Astrocyte (in vitro differentiated cells and primary cell): ENCODE measurements at regions not wholly inside any gene's neighbourhood (a gene's known extent, or its start where the extent isn't known, plus 50 kb on each side); places are given as distances from the start of the nearest gene placed in this dataset.

ENCODE experiments used
- DNase-seq: peaks from one replicate; pipeline ENCODE4 v3.0.0-alpha.2; 2010; ENCODE audit warnings: low read depth
- FAIRE-seq: peaks from 2 replicates; lab custom pipeline; 2011; peaks lifted over from hg19 to GRCh38; lab: Jason Lieb, UNC
- H2AFZ ChIP-seq: 2 replicates; pipeline ENCODE4 v1.6.0; 2012; ENCODE audit warnings: low read depth, low read length, inconsistent platforms
- H3K27ac ChIP-seq: 2 replicates; pipeline ENCODE4 v1.5.1; 2011; ENCODE audit warnings: low read depth, low read length, inconsistent platforms
- H3K27me3 ChIP-seq: 2 replicates; pipeline ENCODE4 v1.6.0; 2011; ENCODE audit warnings: low read length, inconsistent platforms; ENCODE audit not compliant: insufficient read depth
- H3K36me3 ChIP-seq: 2 replicates; pipeline ENCODE4 v1.5.1; 2011; ENCODE audit warnings: low read length, inconsistent platforms; ENCODE audit not compliant: insufficient read depth
- H3K4me1 ChIP-seq: 2 replicates; pipeline ENCODE4 v1.5.1; 2011; ENCODE audit warnings: low read length, inconsistent platforms; ENCODE audit not compliant: insufficient read depth
- H3K4me2 ChIP-seq: 2 replicates; pipeline ENCODE4 v1.6.0; 2012; ENCODE audit warnings: low read length, inconsistent platforms
- H3K4me3 ChIP-seq: 2 replicates; pipeline ENCODE4 v1.5.1; 2011; ENCODE audit warnings: low read depth, mild to moderate bottlenecking, low read length, inconsistent platforms; ENCODE audit not compliant: insufficient read depth
- H3K79me2 ChIP-seq: 2 replicates; pipeline ENCODE4 v1.6.0; 2012; ENCODE audit warnings: mild to moderate bottlenecking, low read length, inconsistent platforms; ENCODE audit not compliant: insufficient read depth
- H3K9ac ChIP-seq: 2 replicates; pipeline ENCODE4 v1.6.0; 2012; ENCODE audit warnings: mild to moderate bottlenecking, low read length, inconsistent platforms
- H3K9me3 ChIP-seq: 2 replicates; pipeline ENCODE4 v1.5.1; 2012; ENCODE audit warnings: low read depth, mild to moderate bottlenecking, low read length, inconsistent platforms; ENCODE audit not compliant: insufficient read depth
- H4K20me1 ChIP-seq: 2 replicates; pipeline ENCODE4 v1.6.0; 2012; ENCODE audit warnings: low read length, inconsistent platforms; ENCODE audit not compliant: insufficient read depth
- H3K27ac Mint-ChIP-seq: one replicate; pipeline ENCODE4 v1.8.0; 2021; ENCODE audit warnings: mild to moderate bottlenecking, mixed read lengths; ENCODE audit not compliant: unreplicated experiment
- H3K27me3 Mint-ChIP-seq: one replicate; pipeline ENCODE4 v1.8.0; 2021; ENCODE audit warnings: low read depth, mixed read lengths; ENCODE audit not compliant: unreplicated experiment
- H3K36me3 Mint-ChIP-seq: one replicate; pipeline ENCODE4 v1.8.0; 2021; ENCODE audit warnings: low read depth, mixed read lengths; ENCODE audit not compliant: unreplicated experiment
- H3K4me1 Mint-ChIP-seq: one replicate; pipeline ENCODE4 v1.8.0; 2021; ENCODE audit warnings: low read depth, mixed read lengths; ENCODE audit not compliant: unreplicated experiment
- H3K4me3 Mint-ChIP-seq: one replicate; pipeline ENCODE4 v1.8.0; 2021; ENCODE audit warnings: mild to moderate bottlenecking, moderate library complexity, mixed read lengths; ENCODE audit not compliant: unreplicated experiment
- H3K9me3 Mint-ChIP-seq: one replicate; pipeline ENCODE4 v1.8.0; 2021; ENCODE audit warnings: mild to moderate bottlenecking, mixed read lengths; ENCODE audit not compliant: unreplicated experiment
- CTCF ChIP-seq: IDR thresholded peaks from 2 replicates; pipeline ENCODE4 v1.5.1; 2011; ENCODE audit warnings: low read depth, mild to moderate bottlenecking, inconsistent platforms, low read length, moderate library complexity; ENCODE audit not compliant: insufficient read depth
- EZH2 ChIP-seq: IDR thresholded peaks from 2 replicates; pipeline ENCODE4 v1.6.1; 2012; ENCODE audit warnings: mild to moderate bottlenecking, low read length, inconsistent platforms; ENCODE audit not compliant: insufficient read depth

DNA sequence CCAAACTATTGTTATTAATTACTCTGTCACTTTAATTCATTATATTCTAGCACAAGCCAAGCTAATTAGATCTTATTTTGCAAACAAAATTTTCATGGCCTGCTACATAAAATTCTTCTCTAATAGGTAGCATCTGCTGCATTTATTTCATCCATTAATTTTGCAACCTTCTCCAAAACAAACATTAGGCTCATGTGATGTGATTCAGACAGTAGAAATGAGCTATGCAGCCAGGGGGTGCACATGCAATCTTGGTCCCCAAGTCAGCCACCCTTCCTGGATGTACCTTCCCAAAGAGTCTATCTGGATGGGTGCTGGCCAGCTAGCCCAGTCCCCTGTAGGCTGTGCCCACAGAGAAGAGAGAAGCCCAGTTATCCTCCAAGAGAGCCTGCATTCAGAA lies 242.1 kb upstream of the OSR1 start:
- Histone ChIP-seq H2AFZ (no peak overlapping the region), H3K27me3 (peaks cover 4% of the 10 kb centered on the region), H3K9ac (no peak overlapping the region), H3K4me3 (no peak overlapping the region), H4K20me1 (no peaks in the 10 kb centered on the region), H3K79me2 (no peaks in the 10 kb centered on the region), H3K27ac (no peak overlapping the region), H3K36me3 (no peaks in the 10 kb centered on the region), H3K4me2 (no peak overlapping the region), H3K4me1 (no peaks in the 10 kb centered on the region), H3K9me3 (no peaks in the 10 kb centered on the region)
- no peak for DNase-seq
- Mint-ChIP-seq H3K4me1 (peaks cover 2% of the 10 kb centered on the region), H3K27me3 (peaks cover 4% of the 10 kb centered on the region), H3K9me3 (peaks cover 5% of the 10 kb centered on the region), H3K27ac (no peak overlapping the region), H3K36me3 (no peaks in the 10 kb centered on the region), H3K4me3 (no peak overlapping the region)
- TF ChIP-seq EZH2: no peak
- no peak for TF ChIP-seq CTCF
- no peak for FAIRE-seq

DNA sequence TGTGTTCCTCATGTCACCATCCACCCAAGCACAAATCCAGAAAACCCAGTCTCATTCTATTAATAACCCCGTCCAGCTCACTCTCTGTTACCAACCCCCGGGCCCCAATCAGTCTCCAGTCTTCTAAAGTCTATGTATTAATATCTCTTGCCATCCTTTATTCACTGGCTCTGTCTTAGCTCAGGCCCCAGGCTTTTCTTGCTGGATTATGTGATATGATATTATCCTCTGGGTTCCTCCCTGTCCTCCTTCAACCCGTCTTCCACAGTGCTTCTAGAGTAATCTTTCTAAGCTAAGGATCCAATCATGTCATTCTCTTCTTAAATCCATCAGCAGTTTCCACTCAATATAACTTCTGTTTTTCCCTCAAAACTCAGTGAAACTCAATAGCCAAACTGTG lies 240.5 kb upstream of the OSR1 start:
- TF ChIP-seq EZH2 (no peak), CTCF (no peak)
- Mint-ChIP-seq H3K9me3 (peaks cover 2% of the 10 kb centered on the region), H3K36me3 (no peaks in the 10 kb centered on the region), H3K4me1 (peaks cover 2% of the 10 kb centered on the region), H3K27me3 (peaks cover 4% of the 10 kb centered on the region), H3K4me3 (no peak overlapping the region), H3K27ac (no peak overlapping the region)
- peaks cover 4% of the 10 kb centered on the region for H3K27me3 ChIP-seq
- no peak for DNase-seq
- no peaks in the 10 kb centered on the region for H3K36me3 ChIP-seq
- no peaks in the 10 kb centered on the region for H4K20me1 ChIP-seq
- no peaks in the 10 kb centered on the region for H3K9me3 ChIP-seq
- H3K9ac ChIP-seq: no peak overlapping the region
- H2AFZ ChIP-seq: no peak overlapping the region
- FAIRE-seq: no peak
- no peak overlapping the region for H3K4me3 ChIP-seq
- no peaks in the 10 kb centered on the region for H3K4me1 ChIP-seq
- no peak overlapping the region for H3K4me2 ChIP-seq
- H3K27ac ChIP-seq: no peak overlapping the region
- H3K79me2 ChIP-seq: no peaks in the 10 kb centered on the region

- FAIRE-seq: no peak
- H3K4me1 ChIP-seq: no peaks in the 10 kb centered on the region
- no peak overlapping the region for H3K9ac ChIP-seq
- TF ChIP-seq EZH2: no peak
- TF ChIP-seq CTCF: no peak
- no peak overlapping the region for H3K27ac ChIP-seq
- H3K4me3 ChIP-seq: no peak overlapping the region
- Mint-ChIP-seq H3K36me3 (no peaks in the 10 kb centered on the region), H3K27ac (no peak overlapping the region), H3K27me3 (no peaks in the 10 kb centered on the region), H3K4me3 (no peak overlapping the region), H3K4me1 (no peaks in the 10 kb centered on the region), H3K9me3 (peaks cover 1% of the 10 kb centered on the region)
- no peak overlapping the region for H2AFZ ChIP-seq
- H3K4me2 ChIP-seq: no peak overlapping the region
- no peaks in the 10 kb centered on the region for H4K20me1 ChIP-seq
- H3K27me3 ChIP-seq: no peaks in the 10 kb centered on the region
- H3K9me3 ChIP-seq: no peaks in the 10 kb centered on the region
- no peak for DNase-seq
- H3K79me2 ChIP-seq: no peaks in the 10 kb centered on the region
- H3K36me3 ChIP-seq: no peaks in the 10 kb centered on the region
Measured at GRCh38 chr2:19592197-19592596, 233.8 kb upstream of the OSR1 start.
